NCI-H510A treated with DMSO at 0.1 percent for 48 hours (cell line): ENCODE measurements at regions not wholly inside any gene's neighbourhood (a gene's known extent, or its start where the extent isn't known, plus 50 kb on each side); places are given as distances from the start of the nearest gene placed in this dataset.
"Not testable (repeated sequence)": the region's sequence is repeated elsewhere in the genome, so short reads cannot be mapped to it uniquely, and the experiment has no call there.

Experiments used
- DNase-seq: peaks from one replicate; lab custom pipeline; 2025; lab: John Stamatoyannopoulos, UW

DNA sequence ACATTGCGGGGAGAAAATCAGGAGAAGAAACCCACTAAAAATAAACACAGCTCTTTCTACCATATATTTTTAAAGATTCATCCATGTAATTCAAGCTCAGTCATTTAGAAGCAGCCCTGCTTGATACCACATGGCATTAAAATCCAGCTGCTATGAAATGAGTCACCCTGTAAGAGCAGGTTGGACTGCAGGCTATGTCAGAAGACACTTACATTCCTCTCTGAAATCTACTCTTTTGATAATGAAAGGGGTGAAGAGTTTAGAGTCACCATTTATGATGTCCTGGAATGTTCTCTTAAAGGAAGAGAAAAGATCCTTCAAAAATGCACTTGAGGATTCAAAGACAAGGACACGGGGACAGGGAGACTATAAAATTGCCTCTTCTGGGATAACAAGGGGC is 100.6 kb upstream of the APCDD1 start:
- DNase-seq, result no peak

DNA sequence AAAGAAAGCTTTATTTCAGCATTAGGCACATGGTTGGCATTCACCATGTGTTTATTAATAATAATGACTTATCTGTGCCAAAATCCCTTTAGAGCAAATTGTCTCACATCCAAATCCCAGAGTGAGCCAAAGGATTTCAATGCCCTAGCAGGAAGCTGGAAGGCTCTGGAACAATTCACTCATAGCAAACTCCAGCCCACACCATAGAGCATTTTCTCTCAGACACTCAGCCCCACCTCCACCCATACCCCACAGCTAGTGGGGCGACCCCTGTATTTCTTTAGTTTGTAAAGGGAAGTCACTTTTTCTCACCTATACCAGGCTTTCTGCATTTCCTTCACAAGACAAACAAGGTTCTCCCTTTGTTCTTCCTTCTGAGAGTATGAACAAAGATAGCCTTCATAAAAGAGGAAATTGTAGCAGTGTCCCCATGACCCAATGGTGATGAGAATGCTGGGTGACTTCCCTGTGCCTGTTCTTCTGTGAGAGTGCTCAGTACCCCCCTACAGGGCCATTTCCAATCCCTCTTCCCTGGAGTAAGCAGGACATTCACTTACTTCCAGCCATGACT is 100.1 kb upstream of the APCDD1 start:
- DNase-seq, result no peak

DNA sequence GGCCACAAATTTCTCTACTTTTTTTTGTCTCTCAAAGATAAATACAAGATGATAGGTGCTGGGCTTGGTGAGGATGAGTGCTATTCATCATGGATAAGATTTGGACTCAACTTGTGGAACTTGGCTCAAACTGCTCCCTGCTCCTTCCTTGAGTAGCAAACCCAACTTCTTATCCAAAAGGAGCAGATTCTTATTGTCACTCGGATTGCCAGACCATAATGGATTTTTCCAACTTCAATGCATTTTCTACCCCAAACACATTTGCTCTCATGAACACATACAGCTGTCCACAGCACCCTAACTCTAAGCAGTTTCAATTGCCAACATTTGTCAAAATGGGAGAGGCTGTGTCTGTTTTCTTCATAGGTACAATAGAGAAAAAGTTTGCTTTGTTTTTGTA is 99.5 kb upstream of the APCDD1 start:
- DNase-seq, result no peak

DNA sequence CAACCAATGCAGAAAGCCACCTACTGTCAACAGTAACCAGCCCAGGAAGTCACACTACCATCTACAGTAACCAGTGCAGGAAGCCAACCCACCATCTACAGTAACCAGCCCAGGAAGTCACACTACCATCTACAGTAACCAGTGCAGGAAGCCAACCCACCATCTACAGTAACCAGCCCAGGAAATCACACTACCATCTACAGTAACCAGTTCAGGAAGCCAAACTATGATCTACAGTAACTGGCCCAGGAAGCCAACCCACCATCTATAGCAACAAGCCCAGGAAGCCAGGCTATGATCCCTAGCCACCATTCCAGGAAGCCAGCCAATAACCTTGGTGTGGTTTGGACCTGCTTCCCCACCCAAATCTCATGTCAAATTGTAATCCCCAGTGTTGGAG is 97.4 kb upstream of the APCDD1 start:
- not testable (repeated sequence) for DNase-seq

DNA sequence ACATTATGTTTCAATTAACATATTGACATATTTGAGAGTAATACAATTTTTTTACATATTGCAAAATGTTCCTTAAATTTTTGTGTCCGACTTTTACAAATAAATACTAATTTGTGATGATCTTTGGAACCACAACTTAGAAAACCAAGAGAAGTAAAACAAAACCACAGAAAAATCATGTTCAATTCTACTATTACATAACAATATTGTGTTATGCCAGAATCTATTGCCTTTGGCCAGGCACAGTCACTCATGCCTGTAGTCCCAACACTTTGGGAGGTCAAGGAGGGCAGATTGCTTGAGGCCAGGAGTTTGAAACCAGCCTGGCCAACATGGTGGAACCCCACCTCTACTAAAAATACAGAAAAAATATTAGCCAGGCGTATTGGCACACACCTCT is 92.8 kb upstream of the APCDD1 start:
- no peak for DNase-seq

DNA sequence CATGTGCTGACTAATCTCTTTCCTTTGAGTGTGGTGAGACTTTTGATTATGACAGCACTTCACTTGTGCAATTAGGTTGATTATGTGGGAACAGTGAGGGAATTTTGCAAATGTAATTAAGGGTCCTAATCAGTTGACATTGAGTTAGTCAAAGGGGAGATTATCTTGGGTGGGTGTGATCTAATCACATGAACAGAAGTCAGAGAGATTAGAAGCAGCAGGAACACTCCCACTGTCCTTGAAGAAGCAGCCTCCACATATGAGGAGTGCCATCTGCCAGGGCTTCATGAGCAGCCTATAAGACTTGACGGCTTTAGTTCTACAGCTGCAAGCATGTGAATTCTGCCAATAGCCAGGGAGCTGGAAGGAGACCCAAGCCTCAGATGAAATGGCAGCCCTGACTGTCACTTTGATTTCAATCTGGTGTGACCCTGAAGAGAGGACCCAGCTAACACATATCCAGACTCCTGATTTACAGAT is 89.4 kb upstream of the APCDD1 start:
- DNase-seq, result no peak

DNA sequence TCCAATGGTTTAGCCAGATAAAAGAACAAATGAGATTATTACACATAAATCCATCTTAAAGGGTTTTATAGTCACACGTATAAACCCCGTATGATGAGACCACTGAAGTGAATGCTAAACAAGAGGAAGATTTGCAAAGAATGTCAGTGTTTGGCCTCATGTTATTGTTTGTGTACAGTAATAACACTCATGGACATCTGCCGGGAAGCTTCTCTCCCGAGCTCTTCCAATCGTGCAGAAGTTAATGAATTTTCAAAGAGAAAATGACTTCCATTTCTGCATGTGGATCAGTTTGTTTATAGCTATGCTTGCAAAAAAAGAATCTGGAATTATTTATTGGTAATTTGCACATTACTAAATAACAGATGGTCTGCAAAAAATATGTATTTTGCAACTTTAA is 88.5 kb upstream of the APCDD1 start:
- no peak for DNase-seq

DNA sequence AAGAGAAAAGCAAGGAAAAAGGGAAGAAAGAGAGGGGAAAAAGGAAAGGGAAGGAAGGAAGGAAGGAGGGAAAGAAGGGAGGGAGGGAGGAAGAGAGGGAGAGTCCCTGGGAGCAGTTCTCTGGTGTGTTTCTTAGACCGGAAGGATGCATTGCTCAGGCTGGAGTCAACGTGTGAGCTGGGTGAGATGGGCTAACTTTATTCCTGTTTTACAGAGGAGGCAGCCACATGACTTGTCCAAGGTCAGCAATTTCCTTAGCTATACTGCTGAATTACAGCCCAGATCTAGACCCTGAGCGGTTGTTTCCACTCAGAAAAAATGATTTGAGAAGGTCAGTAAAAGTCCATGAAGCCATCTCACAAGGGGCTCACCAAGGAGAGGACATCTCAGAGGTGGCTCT is 86.6 kb upstream of the APCDD1 start:
- no peak for DNase-seq

DNA sequence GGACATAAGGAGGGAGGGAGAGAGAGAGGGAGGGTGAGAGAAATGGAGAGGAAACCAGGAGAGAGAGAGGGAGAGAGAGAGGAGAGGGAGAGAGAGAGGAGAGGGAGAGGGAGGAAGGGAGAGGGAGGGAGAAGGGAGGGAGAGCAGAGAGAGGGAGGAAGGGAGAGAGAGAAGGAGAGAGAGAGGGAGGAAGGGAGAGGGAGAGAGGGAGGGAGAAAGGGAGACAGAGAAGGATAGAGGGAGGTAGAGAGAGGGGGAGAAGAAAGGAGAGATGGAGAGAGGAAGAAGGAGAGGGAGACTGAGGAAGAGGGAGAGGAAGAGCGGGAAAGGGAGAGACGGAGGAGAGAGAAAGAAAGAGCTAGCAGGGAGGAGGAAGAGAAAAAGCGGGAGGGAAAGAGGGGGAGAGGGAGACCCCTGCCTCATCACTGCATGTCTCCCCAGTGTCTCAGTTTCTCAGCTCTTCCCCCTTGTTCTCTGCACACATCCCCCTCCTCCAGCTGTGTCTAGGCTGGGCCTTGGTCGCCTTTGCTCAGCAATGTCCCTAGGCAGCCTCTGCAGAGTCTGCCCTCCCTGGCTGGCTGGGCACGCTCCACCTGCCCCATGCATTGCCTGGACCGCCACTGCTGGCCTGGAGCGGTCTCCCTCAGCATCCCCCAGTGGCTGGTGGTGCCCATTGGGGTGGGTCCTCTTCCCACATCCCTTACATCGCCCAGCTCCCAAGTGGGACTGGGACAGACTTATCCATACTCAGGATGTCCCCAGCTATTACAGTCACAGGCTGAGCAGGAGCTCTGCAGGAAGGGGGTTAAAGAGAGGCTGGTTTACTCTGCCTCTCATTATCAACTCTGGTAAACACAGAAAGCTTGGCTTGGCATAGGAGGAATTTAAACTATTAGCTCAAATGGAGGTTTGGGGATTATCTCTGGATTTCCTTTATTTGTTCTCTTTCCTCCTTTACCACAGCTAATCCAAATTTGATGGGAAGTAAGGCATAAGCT is 85.7 kb upstream of the APCDD1 start:
- no peak for DNase-seq

DNA sequence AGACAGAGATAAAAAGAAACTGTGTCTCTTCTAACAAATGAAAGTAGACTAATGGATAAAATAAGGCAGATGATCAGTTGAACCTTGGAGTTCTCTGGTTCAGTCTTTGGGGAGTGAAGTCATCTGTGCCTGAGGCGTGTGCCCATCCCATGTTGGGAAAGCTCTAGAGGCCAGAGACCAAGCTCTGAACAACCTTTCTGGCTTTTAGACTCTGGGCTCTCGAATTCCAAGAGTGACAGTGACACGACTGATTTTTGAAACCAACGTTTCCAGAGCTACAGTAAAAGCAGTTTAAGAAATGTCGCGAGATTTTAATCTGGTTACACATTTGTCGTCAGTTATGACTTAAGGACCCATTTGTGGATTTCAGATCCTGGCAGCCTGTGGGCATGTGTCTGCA is 83.7 kb upstream of the APCDD1 start:
- no peak for DNase-seq

DNA sequence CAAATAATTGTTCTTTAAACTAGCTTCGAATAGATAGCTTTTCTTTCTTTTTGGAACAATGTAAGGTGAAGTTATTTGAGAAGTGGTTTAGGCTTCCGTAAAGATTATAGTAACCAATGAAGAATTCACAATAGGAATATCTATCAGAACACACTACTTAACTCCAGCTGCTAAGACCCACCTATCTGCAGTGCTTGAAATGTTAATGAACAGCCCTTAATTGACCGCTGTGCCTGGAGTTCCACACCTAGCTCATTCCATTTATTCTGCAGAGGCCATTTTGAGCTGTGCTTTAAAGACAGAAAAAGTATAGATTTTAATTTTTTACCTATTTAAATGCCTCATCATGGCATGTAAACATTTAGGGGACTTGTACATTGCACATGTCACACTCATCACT is 83.3 kb upstream of the APCDD1 start:
- no peak for DNase-seq

DNA sequence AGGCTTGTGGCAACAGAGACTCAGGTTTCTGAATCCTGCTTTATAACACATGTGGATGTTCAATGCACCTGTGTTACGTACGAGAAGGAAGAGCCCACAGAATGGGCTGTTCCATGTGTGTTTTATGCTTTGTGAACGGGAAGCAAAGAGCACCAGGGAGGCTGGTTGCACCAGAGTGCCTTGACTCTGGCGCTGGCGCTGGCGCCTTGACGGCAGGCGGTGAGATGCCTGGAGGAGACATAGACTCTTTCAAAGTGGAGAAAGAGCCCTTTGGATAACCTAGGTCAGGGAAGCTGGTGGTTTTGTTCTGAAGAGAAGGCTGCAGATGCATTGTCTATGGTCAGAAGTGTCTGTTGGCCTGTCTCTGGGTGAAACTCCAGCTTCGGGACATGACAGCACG is 80.2 kb upstream of the APCDD1 start:
- no peak for DNase-seq

DNA sequence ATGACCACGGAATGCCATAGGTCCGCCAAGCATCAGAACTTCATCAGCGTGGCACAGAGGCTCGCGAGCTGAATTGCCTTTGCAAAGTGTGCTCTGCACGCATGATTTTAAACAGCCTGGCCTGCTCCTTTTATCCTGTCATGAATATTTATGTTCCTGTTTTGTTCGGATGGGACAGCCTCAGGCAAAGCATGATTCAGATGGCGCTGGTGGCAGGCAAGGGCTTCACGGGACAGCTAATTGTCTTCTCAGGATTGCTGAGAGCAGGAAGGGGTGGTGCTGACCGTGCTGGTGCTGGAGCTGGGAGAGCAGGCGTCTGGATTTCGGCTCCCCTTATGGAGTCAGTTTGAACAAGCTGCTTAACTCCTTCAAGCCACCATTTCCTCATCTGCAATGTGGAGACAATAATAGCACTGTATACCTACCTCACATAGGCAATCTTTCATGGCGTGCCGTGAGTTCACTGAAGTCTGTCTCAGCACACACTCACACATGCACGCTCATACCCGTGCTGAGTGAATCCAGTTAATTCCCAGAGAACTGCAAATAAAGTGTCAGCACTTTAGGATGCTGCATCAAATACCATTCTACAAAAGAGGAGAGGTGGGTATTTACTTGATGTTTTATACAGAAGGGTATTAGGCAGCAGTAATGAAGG is 79.7 kb upstream of the APCDD1 start:
- DNase-seq, result no peak

DNA sequence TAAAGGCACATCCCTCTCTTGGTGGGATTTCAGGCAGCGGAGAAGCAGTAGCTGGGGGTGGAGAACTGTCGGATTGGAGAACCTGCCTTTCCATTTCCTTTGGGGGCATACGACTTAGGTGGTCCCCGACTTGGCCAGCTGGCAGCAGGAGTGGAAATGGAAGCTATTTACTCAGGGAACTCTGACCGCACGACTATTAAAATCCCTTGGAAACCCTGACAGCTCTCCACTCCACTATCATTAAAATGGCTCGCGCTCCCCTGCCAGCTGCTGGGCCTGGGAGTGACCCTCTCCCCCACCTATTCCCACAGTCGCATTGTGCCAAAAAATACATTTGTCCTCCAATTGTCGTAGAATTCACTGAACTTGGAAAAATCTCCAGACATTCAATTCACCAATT is 77.7 kb upstream of the APCDD1 start:
- DNase-seq, result no peak

DNA sequence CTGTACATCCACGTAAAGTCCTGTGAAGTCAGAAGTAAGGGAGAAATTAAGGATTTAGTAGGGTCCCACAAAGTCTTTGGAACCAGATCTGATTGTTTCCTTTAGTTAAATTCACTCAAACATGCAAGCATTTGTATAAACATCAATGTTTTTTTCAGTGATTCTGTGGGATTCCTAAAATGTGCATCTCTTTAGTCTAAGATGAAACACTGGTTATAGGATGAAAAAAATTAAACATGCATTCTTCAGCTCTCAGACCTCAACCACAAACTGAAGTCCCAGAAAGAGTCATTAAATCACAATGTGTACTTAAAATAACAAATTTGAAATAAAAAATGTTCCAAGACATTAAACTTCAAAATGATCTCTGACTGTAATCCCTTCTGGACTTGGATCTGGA is 76.5 kb upstream of the APCDD1 start:
- DNase-seq, result no peak

DNA sequence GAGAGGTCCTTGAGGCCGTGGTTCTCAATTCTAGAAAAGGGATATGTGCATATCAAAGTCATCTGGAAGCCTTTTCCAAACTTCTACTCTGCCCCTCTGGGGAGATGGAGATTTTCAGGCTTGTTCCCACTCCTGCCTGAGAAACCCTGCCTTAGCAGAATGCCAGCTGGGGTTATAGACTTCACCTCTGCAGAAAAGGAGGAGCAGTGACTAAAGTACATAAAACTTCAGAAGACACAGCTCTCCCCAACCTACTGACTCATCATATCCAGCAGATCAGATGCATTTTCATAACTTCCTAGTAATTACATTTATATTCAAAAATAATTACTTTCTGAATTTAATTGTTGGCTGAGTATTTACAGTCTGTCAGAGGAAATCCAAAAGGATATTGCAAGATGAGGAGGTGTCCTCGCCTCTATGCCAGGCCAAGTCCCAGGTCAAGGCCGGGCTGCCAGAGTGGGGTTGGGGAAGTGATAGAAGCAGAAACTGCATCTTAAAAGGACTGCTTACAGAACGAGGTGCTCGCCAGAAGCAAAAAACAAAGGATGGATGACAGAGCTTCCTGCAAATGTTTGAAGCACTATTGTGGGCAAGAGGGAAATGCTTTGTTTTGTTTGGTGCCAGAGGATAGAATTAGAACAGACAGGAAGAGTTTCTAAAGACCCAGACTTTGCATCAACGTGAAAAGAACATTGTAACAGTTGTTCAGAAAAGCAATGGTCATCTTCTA is 75.6 kb upstream of the APCDD1 start:
- no peak for DNase-seq

DNA sequence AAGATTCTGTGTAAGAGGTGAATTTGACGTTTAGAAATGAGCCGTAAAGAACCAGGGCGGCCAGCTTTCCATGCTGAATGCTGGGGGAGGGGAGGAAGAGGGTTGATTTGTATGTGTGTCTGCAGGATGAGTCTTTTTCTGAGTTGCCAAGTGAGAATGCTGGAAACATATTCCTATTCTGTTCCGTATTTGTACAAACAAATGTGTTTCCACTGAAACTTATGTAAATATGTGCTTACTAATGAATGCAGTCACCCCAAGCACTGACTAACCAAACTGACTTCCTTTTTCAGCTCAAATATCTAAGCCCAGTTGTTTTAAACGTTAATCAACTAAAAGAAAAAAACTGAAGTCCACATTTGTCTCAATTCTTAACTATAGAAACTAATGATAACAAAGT is 74.9 kb upstream of the APCDD1 start:
- no peak for DNase-seq

DNA sequence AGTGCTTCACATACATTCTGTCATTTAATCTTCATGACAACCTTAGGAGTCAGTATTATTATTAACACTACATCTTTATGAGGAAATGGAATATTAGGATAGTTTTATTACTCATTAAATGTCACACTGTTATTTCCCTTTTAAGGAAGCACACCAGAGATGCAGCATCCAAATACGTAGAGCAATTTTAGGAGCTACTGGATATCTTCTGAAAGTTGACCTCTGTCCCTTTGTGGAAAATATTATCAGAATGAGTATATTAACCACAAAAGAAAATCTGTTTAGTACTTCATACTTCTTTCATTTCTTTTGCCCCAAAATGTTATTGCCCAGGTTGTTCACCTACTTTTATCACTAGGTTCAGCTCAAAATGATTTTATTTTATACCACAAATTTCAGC is 72.9 kb upstream of the APCDD1 start:
- DNase-seq, result no peak

DNA sequence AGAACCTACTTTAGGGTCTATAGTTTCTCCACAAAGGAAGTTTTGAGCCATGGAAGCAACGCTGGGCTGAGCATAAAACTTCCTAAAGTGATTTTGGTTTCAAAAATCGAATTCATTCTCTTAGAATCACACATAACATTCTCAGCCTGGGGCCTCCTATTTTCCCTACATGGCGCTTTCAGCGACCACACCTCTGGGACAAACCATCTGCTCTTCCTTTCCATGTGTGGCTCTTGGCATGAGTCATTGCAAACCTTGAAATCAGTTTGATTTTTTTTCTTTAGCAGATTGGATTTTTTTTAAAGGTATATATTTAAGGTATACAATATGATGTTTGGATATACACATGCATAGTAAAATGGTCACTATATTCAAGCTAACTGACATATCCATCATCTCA is 72.5 kb upstream of the APCDD1 start:
- DNase-seq, result no peak

DNA sequence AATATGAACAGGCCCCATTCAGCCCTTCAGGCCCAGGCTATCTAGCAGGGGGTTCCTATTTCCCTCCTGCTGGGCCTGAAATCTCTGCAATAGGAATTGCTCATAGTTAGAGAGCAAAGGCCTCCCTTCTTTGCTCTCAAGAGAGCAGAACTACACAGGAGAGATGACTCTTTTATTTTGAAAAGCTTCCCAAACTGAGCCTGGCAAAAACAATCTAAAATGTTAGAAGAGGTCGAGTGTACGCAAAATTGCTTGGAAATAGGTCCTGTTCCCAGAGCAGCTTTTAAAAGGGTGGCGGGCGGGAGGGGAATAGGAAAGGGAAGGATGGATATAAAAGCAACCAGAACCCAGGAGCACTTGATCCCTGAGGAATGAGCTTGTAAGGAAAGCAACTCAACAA is 68.4 kb upstream of the APCDD1 start:
- DNase-seq, result no peak

DNA sequence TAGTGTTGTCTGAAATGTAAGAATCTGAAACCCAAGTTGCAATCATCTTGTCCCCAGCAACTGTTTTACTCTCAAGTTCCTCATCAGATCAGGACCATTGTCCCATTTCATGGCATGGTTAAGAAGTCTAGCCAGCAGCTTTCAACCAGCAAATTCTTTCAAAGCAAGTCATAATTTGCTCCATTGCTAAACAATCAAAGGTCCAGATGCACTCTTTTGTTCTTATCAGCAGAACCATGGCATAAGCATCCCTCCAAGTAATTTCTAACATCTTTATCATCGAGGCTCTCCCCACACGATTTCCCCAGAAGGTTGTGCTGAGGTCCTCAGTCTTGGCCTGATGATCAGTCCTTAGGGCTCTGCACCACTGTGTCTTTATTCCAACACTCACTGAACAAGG is 67.5 kb upstream of the APCDD1 start:
- DNase-seq, result no peak

DNA sequence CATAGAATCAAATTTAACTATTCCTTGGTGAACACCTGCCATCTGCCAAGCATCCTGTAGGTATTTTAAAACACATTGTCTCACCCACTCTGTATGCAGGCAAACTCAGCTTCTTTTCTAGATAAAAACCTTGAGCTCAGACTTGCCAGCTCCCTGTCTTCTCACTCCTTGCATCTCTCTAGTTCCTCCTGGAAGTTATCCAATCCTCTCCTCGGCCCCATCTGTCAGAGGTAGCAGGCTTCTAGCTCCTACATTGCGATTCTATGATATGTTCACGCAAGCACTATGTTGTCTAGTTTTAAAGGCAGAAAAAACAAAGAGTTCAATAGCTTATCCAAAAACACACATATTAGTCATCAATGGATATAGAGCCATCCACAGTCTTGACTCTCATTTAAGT is 67.0 kb upstream of the APCDD1 start:
- DNase-seq, result no peak
